Left renal pelvis (tissue), 4 donors: ENCODE measurements at regions not wholly inside any gene's neighbourhood (a gene's known extent, or its start where the extent isn't known, plus 50 kb on each side); places are given as distances from the start of the nearest gene placed in this dataset.

ENCODE experiments used
- DNase-seq, 4 donors: peaks; one replicate each; pipeline ENCODE4 v3.0.0-alpha.2; 2013; ENCODE audit warnings: low read depth in 4 of 4, low spot score in 3 of 4

- DNase-seq, result no peak
Measured at GRCh38 chr6:54778731-54779130, 67.8 kb upstream of the FAM83B start.

- no peak for DNase-seq
Measured at GRCh38 chr6:54784011-54784410, 62.6 kb upstream of the FAM83B start.

- no peak for DNase-seq
Measured at GRCh38 chr6:54786154-54786553, 60.4 kb upstream of the FAM83B start.

- no peak for DNase-seq
Measured at GRCh38 chr6:54787825-54788224, 58.7 kb upstream of the FAM83B start.
